ENCODE measurements at regions not wholly inside any gene's neighbourhood (a gene's known extent, or its start where the extent isn't known, plus 50 kb on each side); places are given as distances from the start of the nearest gene placed in this dataset.

- TF ChIP-seq CTCF (IDR thresholded peaks at IDR 0.05): no peak
- TF ChIP-seq EZH2 (IDR thresholded peaks at IDR 0.05): no peak
- no peak for TF ChIP-seq EZH2phosphoT487 (IDR thresholded peaks at IDR 0.05)
Observed at GRCh38 chr4:114226179-114226578, 246.7 kb upstream of the ARSJ start.
